ENCODE measurements at regions not wholly inside any gene's neighbourhood (a gene's known extent, or its start where the extent isn't known, plus 50 kb on each side); places are given as distances from the start of the nearest gene placed in this dataset.

DNA sequence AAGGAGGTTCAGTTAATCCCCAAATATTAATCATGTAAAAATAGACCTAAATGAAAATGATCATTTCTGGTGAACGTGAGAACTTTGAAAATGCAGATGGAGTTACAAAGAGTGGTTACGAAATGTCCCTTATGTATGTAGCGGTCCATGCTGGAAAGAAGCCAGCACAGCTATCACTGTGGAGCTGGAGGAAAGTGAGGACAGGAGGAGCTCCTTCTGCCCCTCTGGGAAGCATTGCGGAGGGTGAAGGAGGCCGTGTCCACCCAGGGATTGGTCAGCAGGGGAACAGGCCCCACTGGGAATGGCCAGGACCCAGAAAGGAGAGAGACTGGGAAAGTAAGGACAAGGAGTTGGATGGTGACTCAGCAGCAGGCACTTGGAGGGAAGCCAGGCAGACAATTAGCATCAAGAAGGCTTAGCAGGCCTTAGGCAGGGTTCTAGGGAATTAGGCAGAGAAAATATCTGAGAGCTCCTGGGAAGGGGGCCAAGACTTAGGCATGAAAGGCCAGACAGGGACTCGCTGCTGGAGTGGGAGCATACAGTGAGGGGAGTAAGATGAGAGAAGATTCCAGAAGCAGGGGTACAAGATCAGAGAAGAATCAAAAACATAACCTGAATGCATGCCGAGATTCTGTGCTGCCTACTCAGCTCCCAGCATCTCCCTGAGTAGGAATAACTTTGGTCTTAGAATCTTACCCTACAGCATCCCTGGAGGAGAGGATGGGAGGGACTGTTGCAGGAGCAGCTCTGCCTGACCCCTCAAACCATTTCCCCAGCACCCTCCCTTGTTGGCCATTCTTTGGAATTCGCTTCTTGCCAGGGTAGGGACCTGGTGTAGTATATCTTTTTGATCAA is 171.0 kb upstream of the UMPS start:
- TF ChIP-seq, protein P1, sequence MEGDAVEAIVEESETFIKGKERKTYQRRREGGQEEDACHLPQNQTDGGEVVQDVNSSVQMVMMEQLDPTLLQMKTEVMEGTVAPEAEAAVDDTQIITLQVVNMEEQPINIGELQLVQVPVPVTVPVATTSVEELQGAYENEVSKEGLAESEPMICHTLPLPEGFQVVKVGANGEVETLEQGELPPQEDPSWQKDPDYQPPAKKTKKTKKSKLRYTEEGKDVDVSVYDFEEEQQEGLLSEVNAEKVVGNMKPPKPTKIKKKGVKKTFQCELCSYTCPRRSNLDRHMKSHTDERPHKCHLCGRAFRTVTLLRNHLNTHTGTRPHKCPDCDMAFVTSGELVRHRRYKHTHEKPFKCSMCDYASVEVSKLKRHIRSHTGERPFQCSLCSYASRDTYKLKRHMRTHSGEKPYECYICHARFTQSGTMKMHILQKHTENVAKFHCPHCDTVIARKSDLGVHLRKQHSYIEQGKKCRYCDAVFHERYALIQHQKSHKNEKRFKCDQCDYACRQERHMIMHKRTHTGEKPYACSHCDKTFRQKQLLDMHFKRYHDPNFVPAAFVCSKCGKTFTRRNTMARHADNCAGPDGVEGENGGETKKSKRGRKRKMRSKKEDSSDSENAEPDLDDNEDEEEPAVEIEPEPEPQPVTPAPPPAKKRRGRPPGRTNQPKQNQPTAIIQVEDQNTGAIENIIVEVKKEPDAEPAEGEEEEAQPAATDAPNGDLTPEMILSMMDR (IDR thresholded peaks at IDR 0.05; ENCODE audit: low read depth, low read length): no peak
- DNase-seq (ENCODE audit: extremely low read depth, low read depth): peak; percentile 81

DNA sequence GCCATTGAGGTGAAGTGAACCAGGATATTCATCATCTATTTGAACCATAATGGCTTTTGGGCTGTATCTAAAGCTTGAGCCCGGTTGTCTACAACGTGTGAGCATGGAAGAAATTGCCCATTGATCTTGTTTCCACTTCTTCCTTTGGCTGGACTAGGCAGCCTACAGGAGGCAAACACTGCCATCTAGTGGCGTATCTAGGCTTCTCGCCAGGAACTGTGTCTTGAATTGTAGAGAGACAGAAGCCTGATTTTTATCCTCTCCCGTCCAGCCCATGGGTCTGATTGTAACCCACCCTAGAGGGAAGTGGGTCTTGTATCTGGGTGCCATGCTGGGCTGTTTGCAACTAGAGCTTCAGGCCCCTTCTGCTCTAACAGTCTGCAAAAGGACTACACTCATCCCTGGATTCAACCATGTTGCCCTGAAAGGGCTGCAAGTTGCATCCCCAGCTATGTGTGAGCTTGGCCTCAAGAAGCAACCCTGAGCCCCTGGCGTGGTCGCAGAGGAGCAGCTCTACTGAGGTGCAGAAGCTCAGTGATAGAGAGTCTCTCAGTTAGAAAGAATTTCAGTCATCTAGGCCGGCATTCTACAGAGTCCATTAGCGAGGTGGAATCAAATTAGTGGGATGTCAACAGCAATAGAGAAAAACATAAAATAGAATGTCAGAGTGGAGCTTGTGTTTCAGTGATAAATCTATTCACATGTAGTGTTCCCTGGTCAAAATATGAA is 170.2 kb upstream of the UMPS start:
- DNase-seq (ENCODE audit: extremely low read depth, low read depth): peak; percentile 39
- TF ChIP-seq, protein P1 (IDR thresholded peaks at IDR 0.05; ENCODE audit: low read depth, low read length): peak; percentile 84

DNA sequence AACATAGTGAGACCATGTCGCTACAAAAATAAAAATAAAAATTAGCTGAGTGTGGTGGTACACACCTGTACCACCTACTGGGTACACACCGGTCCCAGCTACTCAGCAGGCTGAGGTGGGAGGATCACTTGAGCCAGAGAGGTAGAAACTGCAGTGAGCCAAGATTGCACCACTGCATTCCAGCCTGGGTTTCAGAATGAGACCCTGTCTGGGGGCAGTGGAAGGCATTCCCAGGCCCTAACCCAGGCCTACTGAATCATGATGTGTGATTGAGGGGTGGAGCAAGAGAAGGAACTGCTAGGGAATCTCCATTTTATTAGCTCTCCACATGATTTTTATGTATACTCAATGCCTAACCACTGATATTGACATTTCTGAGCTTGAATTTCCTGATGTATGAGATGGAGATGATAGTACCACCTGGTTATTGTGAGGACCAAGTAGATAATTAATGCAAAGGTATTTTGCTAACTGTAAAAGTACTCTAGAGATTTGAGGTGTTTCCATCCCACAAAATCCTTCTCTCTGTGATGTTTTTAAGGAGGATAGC is 169.5 kb upstream of the UMPS start:
- no peak for DNase-seq (ENCODE audit: extremely low read depth, low read depth)
- TF ChIP-seq, protein P1 (IDR thresholded peaks at IDR 0.05; ENCODE audit: low read depth, low read length): no peak

DNA sequence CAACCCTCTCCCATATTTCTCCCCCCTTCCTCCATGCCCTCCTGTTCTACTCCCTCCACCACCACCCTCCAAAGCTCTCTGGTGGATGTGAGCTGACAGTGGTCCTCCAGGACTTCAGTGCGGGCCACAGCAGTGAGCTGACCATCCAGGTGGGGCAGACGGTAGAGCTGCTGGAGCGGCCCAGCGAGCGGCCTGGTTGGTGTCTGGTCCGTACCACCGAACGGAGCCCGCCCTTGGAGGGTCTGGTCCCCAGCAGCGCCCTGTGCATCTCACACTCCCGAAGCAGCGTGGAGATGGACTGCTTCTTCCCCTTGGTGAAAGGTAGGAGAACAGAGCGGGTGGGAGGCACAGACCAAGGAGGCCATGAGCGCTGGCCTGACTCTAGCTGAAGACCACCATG is 167.5 kb upstream of the UMPS start:
- TF ChIP-seq, protein P1 (IDR thresholded peaks at IDR 0.05; ENCODE audit: low read depth, low read length): no peak
- no peak for DNase-seq (ENCODE audit: extremely low read depth, low read depth)

DNA sequence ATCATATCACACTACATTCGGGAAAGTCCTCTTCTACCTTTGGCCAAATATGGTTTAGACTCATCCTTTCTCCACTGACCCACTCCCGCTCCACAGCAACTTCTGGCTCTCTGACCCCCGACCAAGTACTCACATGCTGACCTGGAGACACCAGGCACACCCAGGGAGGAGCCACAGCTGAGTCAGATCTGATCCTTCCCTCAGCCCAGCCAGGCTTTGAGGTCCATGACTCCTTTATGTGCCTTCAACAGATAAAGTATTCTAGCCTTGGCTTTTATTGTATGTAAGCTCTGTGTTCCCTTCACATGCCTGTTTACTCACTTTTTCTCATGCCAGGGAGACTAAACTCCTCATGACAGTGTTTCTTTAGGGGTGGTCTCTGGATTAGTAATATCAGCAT is 166.9 kb upstream of the UMPS start:
- no peak for DNase-seq (ENCODE audit: extremely low read depth, low read depth)
- TF ChIP-seq, protein P1 (IDR thresholded peaks at IDR 0.05; ENCODE audit: low read depth, low read length): no peak

DNA sequence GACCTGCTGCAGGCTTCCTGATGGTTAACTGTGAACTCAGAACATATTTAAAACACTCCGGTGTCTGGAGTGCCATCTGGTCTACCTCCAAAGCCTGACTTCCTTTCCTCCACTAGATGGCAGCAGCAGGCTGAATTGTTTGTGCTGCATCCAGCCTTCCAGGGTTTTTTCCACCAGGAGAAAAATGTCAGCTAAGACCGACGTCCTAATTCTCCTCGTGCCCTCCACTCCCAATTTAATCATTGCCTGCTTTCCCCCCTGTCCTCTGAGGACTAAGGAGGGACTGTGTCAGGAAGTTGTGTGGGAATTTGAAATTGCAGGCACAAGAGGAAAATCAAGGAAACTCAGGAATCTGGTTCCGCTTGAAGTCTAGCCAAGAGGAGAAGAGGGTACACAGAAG is 165.2 kb upstream of the UMPS start:
- peak; percentile 30 for DNase-seq (ENCODE audit: extremely low read depth, low read depth)
- TF ChIP-seq, protein P1 (IDR thresholded peaks at IDR 0.05; ENCODE audit: low read depth, low read length): peak; percentile 91

DNA sequence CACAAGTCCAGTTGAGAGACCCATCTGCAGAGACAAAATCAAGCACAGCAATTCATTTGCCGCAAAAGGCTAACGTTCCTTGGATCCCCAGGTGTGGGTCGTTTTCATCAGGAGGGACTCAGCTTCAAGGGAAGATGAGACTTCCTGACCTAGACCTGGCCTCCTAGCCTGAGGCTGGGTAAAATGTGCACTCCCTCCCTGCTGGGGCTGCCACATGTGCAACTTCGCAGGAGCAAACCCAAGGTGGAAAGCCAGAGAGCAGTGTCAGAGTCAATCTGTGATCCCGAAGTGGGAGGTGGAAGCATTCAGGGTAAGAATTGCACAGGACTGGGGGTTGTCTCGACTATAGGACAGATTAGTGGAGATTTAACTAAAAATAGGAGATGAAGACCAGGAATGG is 164.7 kb upstream of the UMPS start:
- TF ChIP-seq, protein P1 (IDR thresholded peaks at IDR 0.05; ENCODE audit: low read depth, low read length): no peak
- no peak for DNase-seq (ENCODE audit: extremely low read depth, low read depth)
